ENCODE measurements at regions not wholly inside any gene's neighbourhood (a gene's known extent, or its start where the extent isn't known, plus 50 kb on each side); places are given as distances from the start of the nearest gene placed in this dataset.
"Not testable (repeated sequence)": the region's sequence is repeated elsewhere in the genome, so short reads cannot be mapped to it uniquely, and the experiment has no call there.

DNA sequence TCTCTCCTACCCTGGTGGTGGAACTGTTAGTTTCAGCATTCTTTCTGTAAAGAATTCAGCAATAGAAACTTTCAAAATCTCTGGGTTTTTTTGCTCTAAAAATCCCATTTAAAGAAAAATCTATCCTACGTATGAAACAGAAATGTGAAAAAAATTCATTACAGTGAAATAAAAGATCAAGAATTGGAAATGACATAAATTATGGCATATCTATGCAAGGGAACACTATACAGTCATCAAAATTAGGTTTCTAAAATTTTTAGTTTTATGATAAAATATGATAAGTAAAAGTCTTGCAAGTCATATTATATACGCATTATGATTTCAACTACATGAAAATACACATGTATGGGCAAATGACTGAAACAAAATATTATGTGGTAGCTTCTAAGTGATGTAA, 342.6 kb downstream of the CETN3 start:
- no peak overlapping the region for H3K4me3 ChIP-seq (ENCODE audit: low read depth, low read length)
- no CpG with 5 or more reads among the region's 2 CpGs for WGBS (ENCODE audit: insufficient coverage)
- H3K36me3 ChIP-seq (ENCODE audit: control insufficient read depth, insufficient read depth, low read length) = no peaks in the 10 kb centered on the region
- H3K4me1 ChIP-seq (ENCODE audit: control insufficient read depth, insufficient read depth, low read length) = no peaks in the 10 kb centered on the region
- DNase-seq (ENCODE audit: low read depth in 4 of 6, low spot score in 6 of 6) = no peak
- no peak overlapping the region for H3K27ac ChIP-seq (ENCODE audit: low read depth, low read length)
- peaks cover 3% of the 10 kb centered on the region for H3K9me3 ChIP-seq (ENCODE audit: control insufficient read depth, insufficient read depth, low read length)
- H3K27me3 ChIP-seq (ENCODE audit: control insufficient read depth, insufficient read depth, low read length) = no peaks in the 10 kb centered on the region

DNA sequence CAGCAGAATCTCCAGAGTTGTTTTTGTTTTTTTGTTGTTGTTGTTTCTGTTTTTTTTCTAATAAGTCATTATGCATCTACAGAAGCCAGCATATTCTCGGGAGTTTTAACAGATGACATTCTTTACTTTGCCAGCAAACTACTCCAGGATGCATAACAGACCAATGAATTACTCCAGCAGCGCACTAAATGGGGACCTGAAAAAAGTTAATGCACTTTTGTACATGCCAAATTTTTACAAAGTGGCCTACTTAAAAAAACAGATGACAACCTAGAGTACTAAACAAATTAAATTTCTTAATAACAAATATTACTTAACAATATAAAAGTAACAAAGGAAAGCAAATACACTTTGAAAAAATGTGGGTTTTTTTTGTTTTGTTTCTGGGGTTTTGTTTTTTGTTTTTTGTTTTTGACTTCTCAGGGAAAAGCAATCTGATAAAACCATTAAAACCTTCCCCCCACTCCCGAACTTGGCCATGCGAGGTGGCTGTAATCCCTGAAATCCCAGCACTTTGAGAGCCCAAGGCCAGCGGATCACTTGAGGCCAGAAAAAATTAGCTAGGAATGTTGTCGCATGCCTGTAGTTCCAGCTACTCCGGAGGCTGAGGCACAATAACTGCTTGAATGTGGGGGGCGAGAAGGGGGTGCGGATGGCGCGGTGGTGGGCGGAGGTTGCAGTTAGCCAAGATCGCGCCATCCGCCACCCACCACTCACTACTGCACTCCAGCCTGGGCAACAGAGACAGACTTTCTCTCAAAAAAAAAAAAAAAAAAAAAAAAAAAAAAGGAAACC, 352.4 kb downstream of the CETN3 start:
- peak in 1 of 6 donors; percentile 17 for DNase-seq (ENCODE audit: low read depth in 4 of 6, low spot score in 6 of 6)
- H3K27ac ChIP-seq (ENCODE audit: low read depth, low read length) = no peak overlapping the region

DNA sequence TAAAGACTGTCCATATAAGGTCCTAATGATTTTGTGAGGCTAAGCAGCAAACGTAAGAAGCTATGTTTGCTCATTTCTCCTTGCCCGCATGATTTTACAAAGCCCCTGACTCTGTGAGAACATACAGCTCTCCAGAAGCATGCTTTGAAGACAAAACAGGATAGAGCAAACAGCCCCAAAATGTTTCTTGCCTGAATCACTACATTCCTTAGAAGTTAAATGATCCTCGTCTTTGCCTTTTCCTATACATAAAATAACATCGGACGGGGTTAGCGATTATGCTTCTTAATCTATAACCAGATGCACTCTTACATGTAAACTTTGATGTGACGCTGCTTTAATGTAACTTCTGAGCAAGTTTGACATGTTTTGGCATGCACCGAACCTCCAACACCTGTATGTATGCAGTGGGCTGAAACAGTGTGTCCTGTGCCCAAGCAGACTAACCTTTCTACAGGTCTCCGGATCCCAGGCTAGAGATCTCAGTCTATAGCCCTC, 353.7 kb downstream of the CETN3 start:
- Histone ChIP-seq H3K4me1 (ENCODE audit: control insufficient read depth, insufficient read depth, low read length) (peaks cover 4% of the 10 kb centered on the region), H3K36me3 (ENCODE audit: control insufficient read depth, insufficient read depth, low read length) (no peaks in the 10 kb centered on the region), H3K9me3 (ENCODE audit: control insufficient read depth, insufficient read depth, low read length) (no peaks in the 10 kb centered on the region), H3K4me3 (ENCODE audit: low read depth, low read length) (no peak overlapping the region), H3K27me3 (ENCODE audit: control insufficient read depth, insufficient read depth, low read length) (no peaks in the 10 kb centered on the region), H3K27ac (ENCODE audit: low read depth, low read length) (no peak overlapping the region)
- DNase-seq (ENCODE audit: low read depth in 4 of 6, low spot score in 6 of 6) = no peak
- WGBS (ENCODE audit: insufficient coverage) = 78% methylated on average over 1 of the region's 9 CpGs

More for the DNA sequence above, 352.4 kb downstream of the CETN3 start:
- no peaks in the 10 kb centered on the region for H3K36me3 ChIP-seq (ENCODE audit: control insufficient read depth, insufficient read depth, low read length)
- no peak overlapping the region for H3K4me3 ChIP-seq (ENCODE audit: low read depth, low read length)
- peaks cover 4% of the 10 kb centered on the region for H3K4me1 ChIP-seq (ENCODE audit: control insufficient read depth, insufficient read depth, low read length)
- 74% methylated on average over 3 of the region's 15 CpGs for WGBS (ENCODE audit: insufficient coverage)
- no peaks in the 10 kb centered on the region for H3K27me3 ChIP-seq (ENCODE audit: control insufficient read depth, insufficient read depth, low read length)
- H3K9me3 ChIP-seq (ENCODE audit: control insufficient read depth, insufficient read depth, low read length) = no peaks in the 10 kb centered on the region

DNA sequence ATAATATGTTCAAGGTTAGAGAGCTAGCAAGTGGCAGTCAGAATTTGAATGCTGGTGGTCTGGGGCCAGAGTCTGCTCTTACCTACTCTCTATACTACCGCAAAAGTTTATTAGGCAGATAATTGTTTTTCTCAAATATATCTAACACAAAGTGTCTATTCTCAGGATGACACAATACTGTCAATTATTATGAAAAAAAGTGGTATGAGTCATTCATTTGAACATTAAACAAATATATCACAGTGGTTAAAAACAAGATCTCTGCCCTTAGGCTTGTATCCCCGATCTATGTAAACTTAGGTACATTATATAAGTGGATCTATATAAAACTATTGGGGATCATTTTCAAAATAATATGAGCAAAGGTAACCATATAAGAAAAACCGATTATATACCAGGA, 354.9 kb downstream of the CETN3 start:
- Histone ChIP-seq H3K4me3 (ENCODE audit: low read depth, low read length) (no peak overlapping the region), H3K36me3 (ENCODE audit: control insufficient read depth, insufficient read depth, low read length) (no peaks in the 10 kb centered on the region), H3K27ac (ENCODE audit: low read depth, low read length) (no peak overlapping the region), H3K9me3 (ENCODE audit: control insufficient read depth, insufficient read depth, low read length) (no peaks in the 10 kb centered on the region), H3K27me3 (ENCODE audit: control insufficient read depth, insufficient read depth, low read length) (no peaks in the 10 kb centered on the region), H3K4me1 (ENCODE audit: control insufficient read depth, insufficient read depth, low read length) (peaks cover 4% of the 10 kb centered on the region)
- DNase-seq (ENCODE audit: low read depth in 4 of 6, low spot score in 6 of 6) = no peak
- no CpG with 5 or more reads among the region's 3 CpGs for WGBS (ENCODE audit: insufficient coverage)

DNA sequence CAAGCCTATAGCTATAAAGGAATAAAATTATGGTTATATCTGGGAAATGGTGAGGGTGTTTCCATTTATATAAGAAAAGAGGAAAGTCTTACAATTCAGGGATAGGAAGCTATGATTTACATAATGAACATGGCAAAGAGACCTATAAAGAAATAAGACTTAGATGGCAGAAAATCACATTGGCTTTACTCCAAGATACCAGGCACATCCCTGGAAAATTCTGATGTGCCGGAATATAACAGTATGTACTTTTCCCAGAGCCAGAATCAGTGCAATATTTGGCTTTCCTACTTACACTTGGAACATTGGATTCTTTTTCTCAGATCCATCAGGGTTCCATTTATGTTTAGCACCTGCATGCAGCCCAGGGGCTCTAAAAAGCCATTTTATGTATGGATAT, 357.8 kb downstream of the CETN3 start:
- 90% methylated on average over 1 of the region's 1 CpG for WGBS (ENCODE audit: insufficient coverage)
- no peak overlapping the region for H3K27ac ChIP-seq (ENCODE audit: low read depth, low read length)
- H3K4me1 ChIP-seq (ENCODE audit: control insufficient read depth, insufficient read depth, low read length) = no peaks in the 10 kb centered on the region
- no peaks in the 10 kb centered on the region for H3K9me3 ChIP-seq (ENCODE audit: control insufficient read depth, insufficient read depth, low read length)
- H3K4me3 ChIP-seq (ENCODE audit: low read depth, low read length) = no peak overlapping the region
- H3K36me3 ChIP-seq (ENCODE audit: control insufficient read depth, insufficient read depth, low read length) = no peaks in the 10 kb centered on the region
- no peaks in the 10 kb centered on the region for H3K27me3 ChIP-seq (ENCODE audit: control insufficient read depth, insufficient read depth, low read length)
- DNase-seq (ENCODE audit: low read depth in 4 of 6, low spot score in 6 of 6) = peak in 2 of 6 donors; percentile 42 to 55

DNA sequence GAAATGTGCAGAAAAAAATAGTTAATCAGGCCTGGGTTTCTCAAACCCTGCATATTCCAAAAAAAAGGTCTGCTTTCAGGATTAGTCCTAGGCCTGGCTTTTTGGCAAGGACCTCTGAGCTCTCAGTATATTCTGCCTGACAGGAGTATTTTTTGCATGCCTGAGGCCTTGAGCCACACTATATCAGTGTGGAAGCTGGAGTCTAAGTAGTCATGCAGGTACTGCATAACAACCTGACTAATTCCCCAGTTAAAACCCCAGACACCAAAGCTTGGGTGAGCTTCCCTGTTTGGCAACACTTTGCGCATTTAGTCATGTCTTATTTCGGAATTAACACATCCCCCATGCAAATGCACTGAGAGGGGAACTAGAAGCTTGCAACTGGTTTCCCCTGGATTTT, 359.5 kb downstream of the CETN3 start:
- Histone ChIP-seq H3K27me3 (ENCODE audit: control insufficient read depth, insufficient read depth, low read length) (no peaks in the 10 kb centered on the region), H3K9me3 (ENCODE audit: control insufficient read depth, insufficient read depth, low read length) (no peaks in the 10 kb centered on the region), H3K36me3 (ENCODE audit: control insufficient read depth, insufficient read depth, low read length) (no peaks in the 10 kb centered on the region), H3K4me1 (ENCODE audit: control insufficient read depth, insufficient read depth, low read length) (no peaks in the 10 kb centered on the region), H3K4me3 (ENCODE audit: low read depth, low read length) (no peak overlapping the region), H3K27ac (ENCODE audit: low read depth, low read length) (no peak overlapping the region)
- no peak for DNase-seq (ENCODE audit: low read depth in 4 of 6, low spot score in 6 of 6)
- WGBS (ENCODE audit: insufficient coverage) = 100% methylated on average over 2 of the region's 2 CpGs

DNA sequence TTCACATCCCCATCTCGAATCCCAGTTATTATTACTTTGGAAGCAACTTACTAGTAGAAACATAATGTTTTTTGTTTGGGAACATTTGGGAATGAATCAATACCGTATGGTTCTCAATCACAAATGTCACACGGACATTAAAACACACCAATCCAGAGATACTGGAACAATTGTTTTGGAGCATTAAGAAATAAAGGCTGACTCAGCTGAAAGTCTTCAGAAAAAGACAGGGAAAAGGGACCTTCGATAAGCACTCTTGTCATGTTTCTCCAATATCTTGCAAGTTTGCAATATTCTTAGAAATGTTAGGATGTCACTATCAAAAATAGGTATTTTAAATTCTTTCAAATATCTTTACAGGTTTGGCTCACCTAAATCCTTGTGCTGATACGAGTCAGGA, 362.4 kb downstream of the CETN3 start:
- no peaks in the 10 kb centered on the region for H3K27me3 ChIP-seq (ENCODE audit: control insufficient read depth, insufficient read depth, low read length)
- no peak overlapping the region for H3K4me3 ChIP-seq (ENCODE audit: low read depth, low read length)
- WGBS (ENCODE audit: insufficient coverage) = no CpG with 5 or more reads among the region's 5 CpGs
- DNase-seq (ENCODE audit: low read depth in 4 of 6, low spot score in 6 of 6) = no peak
- H3K36me3 ChIP-seq (ENCODE audit: control insufficient read depth, insufficient read depth, low read length) = no peaks in the 10 kb centered on the region
- no peaks in the 10 kb centered on the region for H3K4me1 ChIP-seq (ENCODE audit: control insufficient read depth, insufficient read depth, low read length)
- H3K27ac ChIP-seq (ENCODE audit: low read depth, low read length) = no peak overlapping the region
- no peaks in the 10 kb centered on the region for H3K9me3 ChIP-seq (ENCODE audit: control insufficient read depth, insufficient read depth, low read length)

DNA sequence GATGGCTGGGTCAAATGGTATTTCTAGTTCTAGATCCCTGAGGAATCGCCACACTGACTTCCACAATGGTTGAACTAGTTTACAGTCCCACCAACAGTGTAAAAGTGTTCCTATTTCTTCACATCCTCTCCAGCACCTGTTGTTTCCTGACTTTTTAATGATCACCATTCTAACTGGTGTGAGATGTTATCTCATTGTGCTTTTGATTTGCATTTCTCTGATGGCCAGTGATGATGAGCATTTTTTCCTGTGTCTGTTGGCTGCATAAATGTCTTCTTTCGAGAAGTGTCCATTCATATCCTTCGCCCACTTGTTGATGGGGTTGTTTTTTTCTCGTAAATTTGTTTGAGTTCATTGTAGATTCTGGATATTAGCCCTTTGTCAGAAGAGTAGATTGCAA, 369.5 kb downstream of the CETN3 start:
- H3K9me3 ChIP-seq (ENCODE audit: control insufficient read depth, insufficient read depth, low read length); H3K4me1 ChIP-seq (ENCODE audit: control insufficient read depth, insufficient read depth, low read length); H3K27me3 ChIP-seq (ENCODE audit: control insufficient read depth, insufficient read depth, low read length); H3K4me3 ChIP-seq (ENCODE audit: low read depth, low read length); H3K27ac ChIP-seq (ENCODE audit: low read depth, low read length); DNase-seq (ENCODE audit: low read depth in 4 of 6, low spot score in 6 of 6); H3K36me3 ChIP-seq (ENCODE audit: control insufficient read depth, insufficient read depth, low read length): not testable (repeated sequence)
- no CpG with 5 or more reads among the region's 4 CpGs for WGBS (ENCODE audit: insufficient coverage)

DNA sequence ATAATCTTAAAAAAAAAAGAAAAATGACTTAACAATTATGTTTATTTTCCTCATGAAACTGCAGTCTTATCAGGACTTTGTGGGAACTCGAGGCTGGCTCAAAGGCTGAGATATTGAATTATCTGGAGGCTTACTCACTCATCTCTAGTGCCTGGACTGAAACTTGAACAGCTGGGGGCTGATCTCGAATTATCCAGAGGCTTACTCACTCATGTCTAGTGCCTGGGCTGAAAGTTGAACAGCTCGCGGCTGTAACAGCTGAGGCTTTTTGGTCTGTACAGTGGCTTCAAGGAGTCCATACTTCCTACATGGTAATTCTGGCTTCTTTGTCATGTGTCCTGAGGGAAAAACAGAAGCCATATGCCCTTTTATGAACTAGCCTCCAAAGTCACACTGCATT, 371.9 kb downstream of the CETN3 start:
- H3K27ac ChIP-seq (ENCODE audit: low read depth, low read length) = no peak overlapping the region
- H3K4me3 ChIP-seq (ENCODE audit: low read depth, low read length) = no peak overlapping the region
- H3K9me3 ChIP-seq (ENCODE audit: control insufficient read depth, insufficient read depth, low read length) = no peaks in the 10 kb centered on the region
- no peak for DNase-seq (ENCODE audit: low read depth in 4 of 6, low spot score in 6 of 6)
- H3K4me1 ChIP-seq (ENCODE audit: control insufficient read depth, insufficient read depth, low read length) = no peaks in the 10 kb centered on the region
- 88% methylated on average over 4 of the region's 4 CpGs for WGBS (ENCODE audit: insufficient coverage)
- H3K27me3 ChIP-seq (ENCODE audit: control insufficient read depth, insufficient read depth, low read length) = no peaks in the 10 kb centered on the region
- no peaks in the 10 kb centered on the region for H3K36me3 ChIP-seq (ENCODE audit: control insufficient read depth, insufficient read depth, low read length)

DNA sequence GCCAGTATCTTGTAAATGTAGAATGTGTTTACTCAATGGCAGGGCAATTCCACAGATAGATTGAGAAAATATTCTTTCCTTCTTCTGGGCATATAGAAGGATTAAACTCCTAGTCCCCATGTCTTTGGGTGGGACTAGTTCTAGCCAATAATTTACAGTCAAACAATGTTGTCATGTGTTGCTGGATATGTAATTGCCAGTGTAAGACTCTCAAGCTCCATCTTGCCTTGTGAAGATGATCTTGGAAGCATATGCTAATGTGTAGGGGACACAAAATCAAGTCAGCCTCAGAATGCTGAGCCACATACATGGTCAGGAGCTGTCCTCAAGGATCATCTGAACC, 386.9 kb downstream of the CETN3 start:
- Histone ChIP-seq H3K36me3 (ENCODE audit: control insufficient read depth, insufficient read depth, low read length) (no peaks in the 10 kb centered on the region), H3K4me1 (ENCODE audit: control insufficient read depth, insufficient read depth, low read length) (no peaks in the 10 kb centered on the region), H3K9me3 (ENCODE audit: control insufficient read depth, insufficient read depth, low read length) (no peaks in the 10 kb centered on the region), H3K27ac (ENCODE audit: low read depth, low read length) (no peak overlapping the region), H3K27me3 (ENCODE audit: control insufficient read depth, insufficient read depth, low read length) (no peaks in the 10 kb centered on the region), H3K4me3 (ENCODE audit: low read depth, low read length) (no peak overlapping the region)
- no peak for DNase-seq (ENCODE audit: low read depth in 4 of 6, low spot score in 6 of 6)
